RWPE1 (cell line): ENCODE measurements at regions not wholly inside any gene's neighbourhood (a gene's known extent, or its start where the extent isn't known, plus 50 kb on each side); places are given as distances from the start of the nearest gene placed in this dataset.

Experiments used
- CTCF ChIA-PET: fragments of 350-600 bp; sonication (Branson Sonifier 250); formaldehyde crosslinking; extraction: SDS; loops from one replicate; lab custom pipeline; 2021; lab: Yijun Ruan, JAX
- POLR2A ChIA-PET: fragments of 400-600 bp; formaldehyde crosslinking; extraction: SDS; loops from one replicate; lab custom pipeline; 2020; ENCODE audit warnings: antibody characterized with exemption; ENCODE audit not compliant: low non-redundant PET; lab: Yijun Ruan, JAX
- DNase-seq: peaks from one replicate; pipeline ENCODE4 v3.0.0; 2012; ENCODE audit warnings: low spot score
- H3K27ac ChIP-seq: fragments of 450-650 bp; 2 replicates; pipeline ENCODE4 v1.5.1; 2017
- CTCF ChIP-seq: fragments of 450-650 bp; conservative IDR thresholded peaks from 2 replicates; pipeline ENCODE4 v1.5.1; 2017; ENCODE audit warnings: low read depth, mild to moderate bottlenecking

- CTCF ChIA-PET, result no interaction called here
- no peak for DNase-seq
- TF ChIP-seq CTCF, result no peak
- POLR2A ChIA-PET, result no interaction called here
- no peak overlapping the region for H3K27ac ChIP-seq
Observed at GRCh38 chr16:63488955-63489354, 1452.7 kb upstream of the CDH8 start.

- CTCF ChIA-PET, result no interaction called here
- TF ChIP-seq CTCF, result no peak
- DNase-seq, result no peak
- no peak overlapping the region for H3K27ac ChIP-seq
- POLR2A ChIA-PET, result no interaction called here
Observed at GRCh38 chr16:63481060-63481459, 1444.8 kb upstream of the CDH8 start.

GRCh38 chr16:63473725-63474124 lies 1437.5 kb upstream of the CDH8 start:
- no peak for TF ChIP-seq CTCF
- CTCF ChIA-PET, result interaction anchor here (0.6 kb wide), 1 partner anchor 784 kb away, joined by 4 read pairs; no protein-coding TSS in a partner anchor
- DNase-seq, result no peak
- H3K27ac ChIP-seq, result no peak overlapping the region
- POLR2A ChIA-PET, result no interaction called here

- no peak for DNase-seq
- CTCF ChIA-PET, result no interaction called here
- TF ChIP-seq CTCF, result no peak
- POLR2A ChIA-PET, result no interaction called here
- no peak overlapping the region for H3K27ac ChIP-seq
Observed at GRCh38 chr16:63467513-63467912, 1431.3 kb upstream of the CDH8 start.

- no peak for TF ChIP-seq CTCF
- no peak for DNase-seq
- CTCF ChIA-PET, result no interaction called here
- H3K27ac ChIP-seq, result no peak overlapping the region
- POLR2A ChIA-PET, result no interaction called here
Observed at GRCh38 chr16:63462316-63462715, 1426.1 kb upstream of the CDH8 start.

GRCh38 chr16:63461248-63461841 lies 1425.1 kb upstream of the CDH8 start:
- no peak overlapping the region for H3K27ac ChIP-seq
- peak; percentile 19; the same call in 1 of the 2 replicates for TF ChIP-seq CTCF
- DNase-seq, result peak; percentile 4
- ChIA-PET POLR2A (no interaction called here), CTCF (interaction anchor here (0.6 to 0.9 kb wide), 3 partner anchors 591 to 1247 kb away, joined by 3 to 4 read pairs (median 3); no protein-coding TSS in a partner anchor)
